ENCODE measurements at regions not wholly inside any gene's neighbourhood (a gene's known extent, or its start where the extent isn't known, plus 50 kb on each side); places are given as distances from the start of the nearest gene placed in this dataset.

GRCh38 chr20:19003366-19004336 lies 190.1 kb downstream of the SCP2D1 start:
- DNase-seq, result no peak

- DNase-seq, result no peak
Observed at GRCh38 chr20:19004975-19005374, 191.4 kb downstream of the SCP2D1 start.

GRCh38 chr20:19008497-19008896 lies 194.9 kb downstream of the SCP2D1 start:
- no peak for DNase-seq

- DNase-seq, result no peak
Observed at GRCh38 chr20:19009081-19009688, 195.6 kb downstream of the SCP2D1 start.

- DNase-seq, result no peak
Observed at GRCh38 chr20:19012676-19013075, 199.1 kb downstream of the SCP2D1 start.

- no peak for DNase-seq
Observed at GRCh38 chr20:19013907-19014306, 198.5 kb upstream of the SLC24A3 start.

- no peak for DNase-seq
Observed at GRCh38 chr20:19015351-19016139, 196.9 kb upstream of the SLC24A3 start.

- no peak for DNase-seq
Observed at GRCh38 chr20:19016140-19016497, 196.3 kb upstream of the SLC24A3 start.

GRCh38 chr20:19017104-19017690 lies 195.2 kb upstream of the SLC24A3 start:
- DNase-seq, result no peak

GRCh38 chr20:19018881-19019280 lies 193.6 kb upstream of the SLC24A3 start:
- no peak for DNase-seq

- no peak for DNase-seq
Observed at GRCh38 chr20:19019734-19020364, 192.6 kb upstream of the SLC24A3 start.

- DNase-seq, result no peak
Observed at GRCh38 chr20:19021406-19022117, 190.9 kb upstream of the SLC24A3 start.

GRCh38 chr20:19022118-19022575 lies 190.3 kb upstream of the SLC24A3 start:
- no peak for DNase-seq

- no peak for DNase-seq
Observed at GRCh38 chr20:19022791-19023448, 189.5 kb upstream of the SLC24A3 start.

- no peak for DNase-seq
Observed at GRCh38 chr20:19024296-19025035, 188.0 kb upstream of the SLC24A3 start.

- DNase-seq, result no peak
Observed at GRCh38 chr20:19025430-19026120, 186.9 kb upstream of the SLC24A3 start.

- DNase-seq, result no peak
Observed at GRCh38 chr20:19026121-19026878, 186.1 kb upstream of the SLC24A3 start.

- no peak for DNase-seq
Observed at GRCh38 chr20:19026901-19027644, 185.4 kb upstream of the SLC24A3 start.

Measured in NCI-H2029 (cell line).